Breast epithelium (tissue), 3 donors: ENCODE measurements at regions not wholly inside any gene's neighbourhood (a gene's known extent, or its start where the extent isn't known, plus 50 kb on each side); places are given as distances from the start of the nearest gene placed in this dataset.

Source experiments
- CTCF ChIP-seq, 3 donors: fragments of 450-650 bp; IDR thresholded peaks; one replicate each; pipeline ENCODE4 v1.5.1; 2016 to 2017; ENCODE audit warnings: antibody characterized with exemption in 3 of 3, mild to moderate bottlenecking in 3 of 3, moderate library complexity in 3 of 3
- POLR2A ChIP-seq: fragments of 450-650 bp; IDR thresholded peaks from one replicate; pipeline ENCODE4 v1.6.1; 2016; ENCODE audit warnings: antibody characterized with exemption, mild to moderate bottlenecking, moderate library complexity
- POLR2AphosphoS5 ChIP-seq, 3 donors: sonication (generic); formaldehyde crosslinking; IDR thresholded peaks; one replicate each; pipeline ENCODE4 v1.6.1; 2017; ENCODE audit warnings: antibody characterized with exemption in 3 of 3

GRCh38 chr6:160899671-160900430 lies 91.7 kb upstream of the MAP3K4 start:
- TF ChIP-seq POLR2A (no peak), CTCF (IDR thresholded peaks at IDR 0.05) (no peak), POLR2AphosphoS5 (IDR thresholded peaks at IDR 0.05) (no peak)
